Amniotic stem cell (primary cell): ENCODE measurements at regions not wholly inside any gene's neighbourhood (a gene's known extent, or its start where the extent isn't known, plus 50 kb on each side); places are given as distances from the start of the nearest gene placed in this dataset.

Experiments used
- DNase-seq: peaks from one replicate; lab custom pipeline; 2025; lab: John Stamatoyannopoulos, UW

DNA sequence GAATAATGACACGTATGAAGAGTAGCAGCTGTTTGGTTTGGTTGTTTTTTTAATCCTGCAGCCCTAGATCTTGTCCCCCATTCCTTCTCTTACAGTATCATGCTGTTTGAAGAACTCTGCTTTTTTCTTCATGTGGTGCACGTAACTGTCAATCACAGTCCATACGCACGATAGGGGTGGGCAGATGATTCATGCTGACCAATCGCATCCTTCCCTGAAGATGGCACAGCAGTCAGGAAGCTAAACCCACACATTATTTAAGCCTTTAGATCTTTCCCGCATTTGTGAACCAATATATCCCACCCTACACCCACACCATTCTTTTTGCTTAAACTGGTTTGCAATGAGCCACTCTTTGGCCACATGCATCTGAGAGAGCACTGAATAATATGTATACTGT lies 158.9 kb upstream of the PLEKHA5 start:
- no peak for DNase-seq

DNA sequence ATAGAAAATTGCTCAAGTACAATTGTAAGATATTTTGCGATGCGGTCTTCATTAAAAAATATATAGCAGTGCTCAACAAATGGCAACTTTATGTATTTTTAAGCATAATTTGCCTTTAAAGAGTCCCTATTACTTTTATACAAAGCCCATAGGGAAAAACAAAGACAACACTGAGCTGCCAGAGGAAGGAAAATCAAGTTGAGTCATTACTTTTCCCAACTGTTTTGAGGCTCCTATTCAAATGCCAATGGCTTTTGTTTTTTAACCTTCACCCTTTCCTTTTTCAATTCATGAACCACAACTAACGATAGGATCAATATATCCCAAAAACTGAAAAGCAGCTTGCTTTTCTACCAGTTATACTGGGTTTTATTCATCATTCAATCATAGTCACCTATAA lies 157.6 kb upstream of the PLEKHA5 start:
- no peak for DNase-seq

DNA sequence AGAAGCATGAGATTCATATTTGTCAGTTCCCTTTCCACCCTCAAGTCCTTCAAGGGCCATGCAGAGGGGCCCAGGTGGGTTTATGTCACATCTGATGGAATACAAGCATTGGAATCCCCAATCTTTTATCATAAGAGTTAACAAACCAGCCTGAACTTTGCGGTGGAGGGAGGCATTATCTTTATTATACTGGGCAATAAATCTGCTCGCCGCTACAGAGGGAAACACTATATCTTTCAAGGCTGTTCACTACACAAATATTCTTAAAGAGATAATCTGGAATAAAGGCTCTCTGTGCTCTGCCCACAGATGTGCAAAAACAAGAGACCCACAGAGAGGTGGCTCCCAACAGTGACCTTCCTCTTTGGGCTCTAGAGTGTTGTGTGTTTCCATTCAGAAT lies 153.6 kb upstream of the PLEKHA5 start:
- no peak for DNase-seq

DNA sequence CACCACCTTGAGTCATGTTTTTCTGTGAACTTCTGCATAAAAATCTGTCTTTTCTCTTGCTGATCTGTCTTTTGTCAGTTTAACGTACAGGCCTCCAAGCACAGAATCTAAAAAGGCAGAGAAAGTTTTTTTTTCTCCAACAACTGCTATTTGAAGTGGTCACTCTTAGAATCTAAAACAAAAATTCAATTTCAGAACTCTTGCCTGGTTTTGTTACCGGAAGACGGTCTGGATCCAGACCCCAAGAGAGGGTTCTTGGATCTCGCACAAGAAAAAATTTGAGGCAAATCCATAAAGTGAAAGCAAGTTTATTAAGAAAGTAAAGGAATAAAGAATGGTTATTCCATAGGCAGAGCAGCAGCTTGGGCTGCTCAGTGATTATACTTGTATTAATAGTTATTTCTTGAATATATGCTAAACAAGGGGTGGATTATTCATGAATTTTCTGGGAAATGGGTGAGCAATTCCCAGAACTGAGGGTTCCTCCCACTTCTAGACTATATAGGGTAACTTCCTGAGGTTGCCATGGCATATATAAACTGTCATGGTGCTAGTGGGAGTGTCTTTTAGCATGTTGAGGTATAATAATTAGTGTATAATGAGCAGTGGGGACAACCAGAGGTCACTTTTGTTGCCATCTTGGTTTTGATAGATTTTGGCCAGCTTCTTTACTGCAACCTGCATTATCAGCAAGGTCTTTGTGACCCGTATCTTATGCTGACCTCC lies 150.0 kb upstream of the PLEKHA5 start:
- DNase-seq, result no peak

DNA sequence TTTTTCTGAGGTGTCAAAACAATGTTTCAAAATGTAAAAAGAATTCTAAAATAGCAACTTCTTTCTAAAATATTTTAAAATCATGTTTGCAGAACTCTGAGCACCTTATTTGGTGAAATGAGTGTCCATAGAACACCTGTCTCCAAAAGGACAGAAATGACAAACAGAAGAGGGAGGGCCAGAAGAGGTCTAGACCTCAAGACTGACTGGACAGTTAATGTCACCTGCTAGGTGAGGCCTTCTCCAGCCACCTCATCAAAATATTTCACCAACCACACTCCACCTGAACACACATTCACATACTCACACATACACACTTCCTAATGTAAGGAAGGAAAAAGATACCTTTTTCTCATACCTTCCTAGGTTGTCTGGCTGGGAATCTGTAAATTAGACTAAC lies 147.8 kb upstream of the PLEKHA5 start:
- DNase-seq, result no peak

DNA sequence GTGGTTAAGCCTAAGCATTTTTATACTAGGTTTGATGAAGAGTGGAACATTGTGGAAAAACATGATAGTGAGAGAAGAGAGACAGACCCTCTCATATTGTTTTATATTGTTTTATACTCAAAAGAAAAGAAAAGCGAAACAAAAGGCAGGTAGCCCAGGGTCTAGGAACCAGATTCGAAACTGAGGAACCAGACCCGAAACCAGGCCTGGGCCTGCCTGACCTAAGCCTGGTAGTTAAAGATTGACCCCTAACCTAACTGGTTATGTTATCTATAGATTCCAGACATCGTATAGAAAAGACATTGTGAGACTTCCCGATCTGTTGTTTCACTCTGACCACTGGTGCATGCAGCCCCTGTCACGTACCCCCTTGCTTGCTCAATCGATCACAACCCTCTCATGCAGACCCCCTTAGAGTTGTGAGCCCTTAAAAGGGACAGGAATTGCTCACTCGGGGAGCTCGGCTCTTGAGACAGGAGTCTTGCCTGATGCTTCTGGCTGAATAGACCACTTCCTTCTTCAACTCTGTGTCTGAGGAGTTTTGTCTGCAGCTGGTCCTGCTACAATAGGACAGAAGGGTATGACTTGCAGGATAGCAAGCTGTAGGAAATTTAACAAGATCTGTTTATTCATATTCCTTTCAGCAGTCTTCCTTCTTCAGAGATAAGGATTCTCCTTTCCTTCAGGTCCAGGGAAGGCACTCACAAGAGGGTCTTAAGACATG lies 147.1 kb upstream of the PLEKHA5 start:
- no peak for DNase-seq

DNA sequence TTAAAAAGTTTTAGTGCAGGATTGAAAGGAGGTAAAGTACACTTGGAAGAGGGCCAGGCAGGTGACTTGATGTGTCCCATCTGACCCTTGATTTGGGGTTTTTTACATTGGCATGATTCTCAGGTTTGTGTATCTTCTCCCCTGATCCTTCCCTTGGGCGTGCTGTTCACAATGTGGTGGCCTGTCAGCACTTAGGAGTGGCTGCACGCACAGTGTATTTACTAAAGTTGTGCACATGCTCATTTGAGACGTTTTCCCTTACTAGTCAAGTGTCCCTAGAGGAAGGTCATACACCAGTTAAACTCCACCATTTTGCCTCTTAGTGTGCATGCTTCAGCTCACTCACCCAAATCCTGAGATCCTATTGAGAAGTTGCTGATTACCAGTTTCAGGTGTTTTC lies 145.7 kb upstream of the PLEKHA5 start:
- DNase-seq, result no peak

DNA sequence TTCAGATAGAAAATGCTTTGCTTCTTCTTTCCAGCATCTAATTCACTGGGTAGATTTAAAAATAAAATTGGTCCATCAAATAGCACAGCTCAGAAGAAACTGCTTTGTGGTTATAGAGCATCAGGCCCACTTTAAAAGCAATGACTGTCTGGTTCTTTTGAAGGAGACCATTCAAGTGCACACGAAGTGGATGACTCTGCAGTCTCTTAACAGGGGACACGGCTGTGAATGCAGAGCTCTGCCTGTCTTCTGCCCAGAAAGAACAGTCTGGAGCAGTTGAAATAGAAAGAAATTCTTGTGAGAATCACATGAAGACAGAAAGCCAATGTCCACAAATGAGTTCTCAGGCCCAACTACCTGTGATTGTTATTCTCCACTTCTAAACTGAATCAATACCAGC lies 138.7 kb upstream of the PLEKHA5 start:
- DNase-seq, result no peak

DNA sequence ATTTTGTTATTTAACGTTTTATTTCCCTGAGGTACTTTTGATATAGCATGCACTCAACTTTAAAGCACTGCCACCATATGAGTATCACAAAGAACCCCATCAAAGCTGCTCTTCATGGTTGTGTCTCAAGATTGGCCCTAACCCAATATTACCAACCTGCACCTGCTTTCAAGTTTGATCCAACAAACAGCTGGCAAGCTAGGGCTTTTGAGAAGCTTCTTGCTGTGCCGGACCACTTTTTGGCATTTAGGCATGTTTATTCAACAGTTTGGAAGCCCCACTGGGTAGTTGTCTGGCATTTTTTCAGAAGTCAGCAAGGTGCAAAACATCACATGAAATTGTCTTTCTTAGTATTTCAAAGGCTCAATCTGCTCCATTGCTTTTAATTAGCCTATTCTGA lies 137.2 kb upstream of the PLEKHA5 start:
- no peak for DNase-seq

DNA sequence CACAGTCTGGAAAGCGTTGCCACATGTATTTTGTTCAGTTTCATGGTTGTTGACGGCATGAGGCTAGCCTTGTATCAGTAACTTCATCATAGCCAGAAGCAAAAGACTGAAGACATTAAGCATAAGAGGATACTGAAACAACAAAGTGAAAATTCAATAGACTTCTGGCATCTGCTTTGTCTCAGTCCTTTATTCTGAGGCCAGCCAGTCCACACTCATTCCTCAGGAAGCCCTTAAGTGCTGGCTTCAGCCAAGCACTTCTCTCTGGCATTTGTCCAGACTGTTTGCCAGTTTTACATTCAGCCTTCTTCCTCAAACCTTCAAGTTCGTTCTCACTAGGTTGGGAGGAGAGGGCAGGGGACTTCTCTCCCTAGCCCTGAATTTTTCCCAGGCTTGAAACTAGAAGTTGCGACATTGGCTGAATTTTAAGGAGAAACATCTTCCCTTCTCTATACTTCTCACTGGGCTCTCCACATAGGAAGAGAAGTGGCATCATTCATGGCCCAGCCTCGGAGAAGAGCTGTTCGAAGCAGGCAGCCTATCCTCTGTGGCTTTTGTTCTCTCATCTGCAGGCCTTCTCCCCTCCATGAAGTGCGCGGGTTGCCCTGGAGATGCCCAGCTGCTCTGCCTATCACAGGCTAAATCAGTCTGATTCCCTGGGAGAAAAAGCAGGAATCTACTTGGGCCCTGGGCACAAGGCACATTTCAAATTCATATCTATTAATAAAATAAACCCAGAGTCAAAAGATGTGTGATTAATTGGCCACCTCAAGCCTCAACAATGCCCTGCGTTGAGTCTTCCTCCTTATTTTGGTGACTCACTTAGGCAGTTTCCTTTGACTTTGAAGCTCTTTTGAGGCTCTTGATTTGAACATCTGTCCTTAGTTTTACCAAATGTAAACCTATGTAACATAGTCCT lies 130.9 kb upstream of the PLEKHA5 start:
- DNase-seq, result no peak

DNA sequence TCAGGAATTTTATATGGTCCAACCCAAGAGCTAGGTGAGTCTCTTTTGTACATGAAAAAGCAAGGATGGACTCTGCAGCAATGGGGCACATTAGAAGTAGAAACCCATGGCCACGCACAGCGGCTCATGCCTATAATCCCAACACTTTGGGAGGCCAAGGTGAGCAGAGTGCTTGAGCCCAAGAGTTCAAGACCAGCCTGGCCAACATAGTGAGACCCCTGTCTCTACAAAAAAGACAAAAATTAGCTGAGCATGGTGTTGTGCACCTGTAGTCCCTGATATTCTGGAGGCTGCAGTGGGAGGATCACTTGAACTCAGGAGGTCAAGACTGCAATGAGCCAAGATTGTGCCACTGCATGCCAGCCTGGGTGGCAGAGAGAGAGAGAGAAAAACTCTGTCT lies 128.7 kb upstream of the PLEKHA5 start:
- DNase-seq, result no peak

DNA sequence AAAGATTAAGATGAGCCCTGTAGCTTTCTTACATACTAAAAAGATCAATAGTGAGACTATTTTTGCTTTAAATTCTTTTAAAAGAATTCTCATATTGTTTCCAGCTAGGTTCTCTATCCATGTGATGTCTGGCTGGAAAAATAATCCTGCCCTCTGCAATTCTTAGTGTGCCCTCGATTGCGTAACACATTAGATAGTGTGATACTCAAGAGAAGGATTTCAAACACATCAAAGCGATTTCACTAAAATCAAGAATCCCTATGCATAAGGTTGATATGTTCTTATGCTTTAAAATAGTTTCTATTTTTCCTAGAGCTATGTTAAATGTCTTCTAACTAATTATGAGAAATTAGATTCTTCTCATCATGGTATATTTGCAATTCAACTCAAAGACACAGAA lies 127.3 kb upstream of the PLEKHA5 start:
- DNase-seq, result no peak

DNA sequence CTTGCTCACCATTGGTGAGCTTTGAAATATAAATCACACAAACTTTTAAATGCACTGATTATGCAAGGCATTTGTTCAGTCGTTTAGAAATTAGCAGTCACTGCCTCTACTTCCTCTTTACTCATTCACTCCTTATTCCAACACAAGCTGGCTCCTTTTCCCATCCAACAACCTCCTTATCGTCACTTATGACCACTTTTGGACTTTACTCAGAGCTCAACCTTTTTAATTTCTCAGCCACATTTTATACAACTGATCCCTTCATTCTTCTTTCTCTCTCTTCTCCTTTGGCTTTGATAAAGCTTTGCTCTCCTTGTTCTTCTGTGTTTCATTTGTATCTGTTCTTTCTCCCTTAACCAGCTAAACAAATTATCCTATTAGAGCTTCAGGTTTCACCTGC lies 126.4 kb upstream of the PLEKHA5 start:
- DNase-seq, result no peak

DNA sequence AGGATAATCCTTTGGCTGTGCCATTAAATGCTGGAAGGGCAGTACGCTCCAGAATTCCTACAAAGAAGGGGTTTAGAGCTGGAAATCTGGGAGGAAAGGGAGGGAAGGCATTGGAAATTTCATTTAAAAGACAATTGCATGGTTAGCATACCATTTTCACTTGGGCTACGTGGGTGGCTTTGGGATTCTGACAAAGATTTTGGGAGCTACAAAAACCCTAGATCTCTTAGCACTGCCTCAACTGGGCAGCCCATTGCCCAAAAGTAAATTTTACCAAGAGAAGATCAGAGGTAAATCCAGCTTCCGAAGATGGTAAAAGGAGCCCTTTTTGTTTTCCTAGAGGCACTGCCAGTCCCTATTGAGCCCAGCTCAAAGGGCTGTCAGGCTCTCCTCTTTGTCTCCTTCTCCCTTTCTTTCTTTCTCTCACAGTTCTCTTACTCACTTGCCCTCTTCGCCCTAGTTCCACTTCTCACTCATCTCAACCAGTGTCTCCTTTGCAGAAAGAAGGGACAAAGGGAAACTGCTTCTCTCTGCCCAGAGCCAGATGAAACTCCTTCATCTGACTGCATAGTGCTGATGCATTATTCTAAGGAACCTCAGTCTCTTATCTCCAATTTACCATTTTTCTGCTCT lies 125.4 kb upstream of the PLEKHA5 start:
- DNase-seq, result no peak

DNA sequence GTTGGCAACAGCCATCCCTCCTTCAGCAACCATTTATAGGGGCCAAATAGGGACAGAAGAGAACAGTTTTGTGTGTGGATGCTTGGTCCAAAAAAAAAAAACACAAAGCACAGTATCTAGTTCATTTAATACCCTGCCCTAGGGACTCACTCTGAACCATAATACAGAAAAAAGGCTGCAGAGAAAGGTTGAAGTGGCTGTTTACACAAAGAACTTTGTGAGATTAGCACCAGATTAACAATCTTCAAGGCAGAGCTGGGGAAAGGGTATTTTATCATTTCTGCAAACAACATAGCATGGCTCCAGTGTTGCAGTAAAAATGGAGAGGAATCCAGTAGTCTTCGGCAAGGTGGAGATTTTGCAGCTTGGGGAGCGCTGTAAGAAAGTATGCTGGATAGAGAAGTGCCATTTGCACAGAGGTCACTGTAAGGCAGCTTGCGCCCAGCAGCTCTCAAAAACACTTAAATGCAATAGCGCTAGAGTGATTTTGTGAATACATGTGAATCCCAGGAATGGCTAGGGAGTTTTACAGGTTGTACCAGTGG lies 124.2 kb upstream of the PLEKHA5 start:
- DNase-seq, result no peak

DNA sequence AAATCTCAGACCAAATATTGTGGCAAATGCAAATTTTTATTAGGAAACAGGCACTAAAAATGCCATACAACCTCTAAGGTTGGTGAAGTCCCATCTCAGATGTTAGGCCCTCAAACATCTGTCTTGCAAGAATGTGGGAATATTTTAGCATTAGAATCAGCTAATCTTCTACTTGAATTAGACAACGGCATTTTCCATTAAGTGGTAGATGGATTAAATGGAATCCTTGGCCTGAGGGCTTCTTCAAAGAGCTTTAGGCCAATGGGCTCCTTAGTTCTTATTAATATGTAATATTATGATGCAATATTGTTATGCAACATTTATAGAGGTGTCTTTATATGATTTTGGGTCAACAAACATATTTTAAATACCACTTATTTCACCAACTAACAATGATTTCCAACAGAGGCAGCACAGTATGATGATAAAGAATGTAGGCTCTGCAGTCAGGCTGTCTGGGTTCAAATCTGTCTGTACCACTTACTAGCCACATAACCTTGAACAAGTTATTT lies 122.9 kb upstream of the PLEKHA5 start:
- DNase-seq, result no peak

DNA sequence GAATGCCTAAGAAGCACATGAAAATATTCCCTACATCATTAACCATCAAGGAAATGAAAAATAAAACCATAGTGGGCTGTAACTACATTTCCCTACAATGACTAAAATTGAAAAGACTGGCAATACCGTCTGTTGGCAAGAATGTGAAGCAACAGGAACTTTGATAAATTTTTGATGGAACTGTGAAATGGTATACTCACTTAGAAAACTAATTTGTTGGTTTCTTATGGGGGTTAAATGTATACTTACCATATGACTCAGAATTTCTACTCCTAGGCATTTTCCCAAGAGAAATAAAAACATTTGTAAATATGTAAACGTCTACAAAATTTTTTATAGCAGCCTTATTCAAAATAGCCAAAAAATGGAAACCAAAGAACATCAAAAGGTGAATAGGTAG lies 121.4 kb upstream of the PLEKHA5 start:
- no peak for DNase-seq

DNA sequence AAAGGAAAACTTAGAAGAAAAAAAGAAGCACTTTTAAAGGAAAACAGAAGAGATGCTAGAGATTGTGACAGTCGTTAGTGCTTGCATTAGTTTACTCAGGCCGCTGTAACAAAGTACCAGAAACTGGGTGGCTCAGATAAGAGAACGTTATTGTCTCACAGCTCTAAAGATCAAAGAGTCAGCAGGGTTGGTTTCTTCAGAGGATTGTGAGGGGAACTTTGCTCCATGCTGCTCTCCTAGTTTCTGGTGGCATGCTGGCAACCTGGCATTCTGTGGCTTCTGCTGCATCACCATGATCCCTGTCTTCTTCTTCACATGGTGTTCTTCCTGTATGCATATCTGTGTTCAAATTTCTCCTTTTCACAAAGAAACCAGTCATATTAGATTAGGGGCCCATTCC lies 119.4 kb upstream of the PLEKHA5 start:
- DNase-seq, result no peak

DNA sequence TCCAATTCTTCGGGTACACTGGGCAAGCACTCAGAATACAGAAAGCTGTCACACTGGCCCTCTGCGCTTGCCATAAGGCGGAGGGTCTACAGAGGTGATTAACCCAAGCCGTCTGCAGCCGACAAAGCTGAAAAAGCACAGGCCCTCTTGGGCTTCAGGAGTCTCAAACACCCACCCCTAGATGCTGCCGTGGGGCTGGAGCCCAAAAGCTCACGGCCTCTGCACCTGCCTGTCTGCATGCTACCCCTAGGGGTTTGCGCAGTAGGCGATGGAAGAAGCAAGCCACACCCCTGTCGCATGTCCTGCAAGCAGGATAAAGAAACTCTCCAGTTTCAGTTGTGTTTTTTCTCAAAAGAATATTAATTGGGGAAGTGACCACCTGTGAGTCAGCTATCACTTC lies 118.8 kb upstream of the PLEKHA5 start:
- no peak for DNase-seq

DNA sequence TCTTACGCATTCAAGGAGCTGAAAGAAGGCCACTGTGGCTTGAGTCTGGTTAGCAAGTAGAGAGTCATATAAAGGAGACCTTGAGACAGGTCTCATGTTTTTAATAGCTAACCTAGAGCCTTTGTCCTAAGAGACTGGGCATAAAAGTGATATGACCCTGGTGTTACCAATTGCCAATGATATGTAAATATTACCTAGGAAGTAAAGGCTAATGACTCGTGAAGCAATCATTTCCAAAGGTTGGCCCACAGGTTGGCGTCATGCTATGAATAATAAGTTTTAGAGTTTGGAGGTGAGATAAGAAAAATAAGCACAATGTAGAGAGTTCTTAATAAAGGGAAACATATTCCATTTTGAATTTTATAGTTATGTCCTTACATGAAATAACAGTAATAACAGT lies 116.6 kb upstream of the PLEKHA5 start:
- DNase-seq, result no peak

DNA sequence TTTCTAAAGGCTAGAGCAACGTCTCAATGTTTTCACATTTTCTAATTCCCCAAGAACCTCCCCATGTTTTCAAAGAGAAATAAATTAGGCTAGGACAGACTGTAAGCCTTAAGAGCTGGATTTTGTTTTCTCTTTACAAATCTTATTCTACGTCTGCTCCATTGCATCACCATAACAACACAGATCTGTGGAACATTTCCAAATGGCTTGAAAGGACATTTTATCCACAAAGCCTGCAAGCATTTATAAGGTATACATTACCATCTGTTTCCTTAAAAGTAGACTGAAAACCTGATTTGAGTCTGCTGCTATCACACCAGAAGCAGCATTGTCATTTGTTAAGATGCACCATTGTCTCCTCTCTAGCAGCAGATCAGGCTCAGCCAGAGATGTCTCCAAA lies 115.3 kb upstream of the PLEKHA5 start:
- no peak for DNase-seq

DNA sequence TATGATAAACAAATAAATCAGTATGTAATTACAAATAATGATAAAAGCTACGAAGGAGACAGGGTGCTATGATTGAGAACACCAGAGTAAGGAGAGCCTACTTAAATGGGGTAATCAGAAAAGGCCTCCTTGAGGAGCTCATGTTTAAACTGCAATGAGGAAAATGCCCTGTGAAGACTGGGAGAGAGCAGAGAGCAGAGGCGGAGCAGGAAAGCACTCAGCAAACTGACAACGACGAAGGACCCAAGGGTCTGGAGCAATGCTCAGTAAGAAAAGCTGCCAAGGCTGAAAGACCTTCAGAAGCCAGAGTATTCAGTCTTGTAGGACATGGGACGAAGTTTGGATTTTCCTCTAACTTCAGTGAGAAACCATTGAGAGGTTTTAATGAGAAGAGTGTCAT lies 114.2 kb upstream of the PLEKHA5 start:
- DNase-seq, result no peak
